GM23338 (cell line): ENCODE measurements at regions not wholly inside any gene's neighbourhood (a gene's known extent, or its start where the extent isn't known, plus 50 kb on each side); places are given as distances from the start of the nearest gene placed in this dataset.

ENCODE experiments used
- ATAC-seq: fragments of 200-7000 bp; cut with Tn5 transposase; 3 replicates; pipeline ENCODE4 v1.9.1; 2020
- DNase-seq: peaks from one replicate; pipeline ENCODE4 v3.0.0-alpha.2; 2015; ENCODE audit warnings: low spot score
- H2AFZ ChIP-seq: fragments of 200-600 bp; sonication (generic); 2 replicates; pipeline ENCODE4 v1.8.0; 2016; ENCODE audit warnings: antibody characterized with exemption, mild to moderate bottlenecking, moderate library complexity
- H3F3A ChIP-seq: fragments of 200-600 bp; sonication (generic); replicated peaks from 2 replicates; pipeline ENCODE4 v1.8.0; 2017; ENCODE audit warnings: antibody characterized with exemption, mixed run types, low read depth
- H3K27ac ChIP-seq: fragments of 200-600 bp; sonication (generic); 2 replicates; pipeline ENCODE4 v1.6.1; 2016; ENCODE audit warnings: low read depth
- H3K27me3 ChIP-seq: fragments of 200-600 bp; sonication (generic); 2 replicates; pipeline ENCODE4 v1.8.0; 2016; ENCODE audit warnings: mild to moderate bottlenecking, mixed run types, moderate library complexity; ENCODE audit not compliant: insufficient read depth
- H3K36me3 ChIP-seq: fragments of 200-600 bp; sonication (generic); 2 replicates; pipeline ENCODE4 v1.8.0; 2016; ENCODE audit warnings: mild to moderate bottlenecking; ENCODE audit not compliant: insufficient read depth
- H3K4me1 ChIP-seq: fragments of 200-600 bp; sonication (generic); 2 replicates; pipeline ENCODE4 v1.8.0; 2016; ENCODE audit warnings: mild to moderate bottlenecking, moderate library complexity; ENCODE audit not compliant: insufficient read depth
- H3K4me2 ChIP-seq: fragments of 200-600 bp; sonication (generic); 2 replicates; pipeline ENCODE4 v1.7.1; 2017; ENCODE audit warnings: mixed run types
- H3K4me3 ChIP-seq: fragments of 200-600 bp; sonication (generic); 2 replicates; pipeline ENCODE4 v1.6.1; 2016; ENCODE audit warnings: mixed run types
- H3K79me2 ChIP-seq: fragments of 200-600 bp; sonication (generic); replicated peaks from 2 replicates; pipeline ENCODE4 v1.8.0; 2017; ENCODE audit warnings: mild to moderate bottlenecking; ENCODE audit not compliant: insufficient read depth
- H3K9me2 ChIP-seq: fragments of 200-600 bp; sonication (generic); 2 replicates; pipeline ENCODE4 v1.8.0; 2017; ENCODE audit not compliant: insufficient read depth
- H4K20me1 ChIP-seq: fragments of 200-600 bp; sonication (generic); replicated peaks from 2 replicates; pipeline ENCODE4 v1.8.0; 2017; ENCODE audit warnings: mild to moderate bottlenecking; ENCODE audit not compliant: insufficient read depth
- H3K27ac Mint-ChIP-seq: 2 replicates; pipeline ENCODE4 v1.8.0; 2020; ENCODE audit warnings: inconsistent platforms, mild to moderate bottlenecking, moderate library complexity, mixed read lengths
- H3K27me3 Mint-ChIP-seq: 3 replicates; pipeline ENCODE4 v1.8.0; 2022; ENCODE audit warnings: low read depth, mild to moderate bottlenecking, moderate library complexity, mixed read lengths, inconsistent platforms; ENCODE audit not compliant: insufficient read depth, poor library complexity
- H3K36me3 Mint-ChIP-seq: 3 replicates; pipeline ENCODE4 v1.8.0; 2021; ENCODE audit warnings: low read depth, mild to moderate bottlenecking, inconsistent platforms, moderate library complexity, mixed read lengths
- H3K4me1 Mint-ChIP-seq: 3 replicates; pipeline ENCODE4 v1.8.0; 2020; ENCODE audit warnings: mild to moderate bottlenecking, inconsistent platforms, mixed read lengths
- H3K4me3 Mint-ChIP-seq: 3 replicates; pipeline ENCODE4 v1.8.0; 2021; ENCODE audit warnings: moderate library complexity, mild to moderate bottlenecking, inconsistent platforms, mixed read lengths
- H3K9me3 Mint-ChIP-seq: 3 replicates; pipeline ENCODE4 v1.8.0; 2020; ENCODE audit warnings: moderate library complexity, mild to moderate bottlenecking, inconsistent platforms, mixed read lengths
- EZH2 ChIP-seq: fragments of 200-600 bp; sonication (generic); IDR thresholded peaks from one replicate; pipeline ENCODE4 v1.8.0; 2017; ENCODE audit warnings: antibody characterized with exemption, mild to moderate bottlenecking, low read depth; ENCODE audit not compliant: unreplicated experiment
- EZH2phosphoT487 ChIP-seq: fragments of 200-600 bp; sonication (generic); IDR thresholded peaks from one replicate; pipeline ENCODE4 v1.8.1; 2018; ENCODE audit warnings: antibody characterized with exemption; ENCODE audit not compliant: unreplicated experiment
- JUNB ChIP-seq: IDR thresholded peaks from one replicate; pipeline ENCODE4 v1.6.1; 2016; ENCODE audit warnings: antibody characterized with exemption; ENCODE audit not compliant: unreplicated experiment
- NANOG ChIP-seq: IDR thresholded peaks from 2 replicates; pipeline ENCODE4 v1.6.1; 2016; ENCODE audit warnings: antibody characterized with exemption, borderline replicate concordance
- REST ChIP-seq: IDR thresholded peaks from one replicate; pipeline ENCODE4 v1.6.1; 2018; ENCODE audit warnings: antibody characterized with exemption; ENCODE audit not compliant: unreplicated experiment
- STAT1 ChIP-seq: IDR thresholded peaks from one replicate; pipeline ENCODE4 v1.6.1; 2016; ENCODE audit warnings: antibody characterized with exemption; ENCODE audit not compliant: unreplicated experiment
- ZNF114 ChIP-seq: fragments of 250-450 bp; sonication (Bioruptor Pico); IDR thresholded peaks from 2 replicates; pipeline ENCODE4 v1.5.0; 2020; ENCODE audit warnings: mild to moderate bottlenecking, moderate library complexity
- ZNF331 ChIP-seq: fragments of 250-450 bp; sonication (Bioruptor Pico); IDR thresholded peaks from 2 replicates; pipeline ENCODE4 v1.5.0; 2020; ENCODE audit warnings: low read depth, mild to moderate bottlenecking, moderate library complexity

GRCh38 chr4:140808256-140808655, 52.1 kb upstream of the TBC1D9 start (continued):
- no peak for TF ChIP-seq REST

- Mint-ChIP-seq H3K4me3 (no peak overlapping the region), H3K4me1 (peaks cover 11% of the 10 kb centered on the region), H3K36me3 (no peaks in the 10 kb centered on the region), H3K9me3 (no peaks in the 10 kb centered on the region; the same call in 2 of the 3 replicates), H3K27ac (no peak overlapping the region), H3K27me3 (peaks cover 2% of the 10 kb centered on the region)
- Histone ChIP-seq H3K27me3 (no peaks in the 10 kb centered on the region), H3K36me3 (no peaks in the 10 kb centered on the region), H3K4me1 (no peaks in the 10 kb centered on the region), H3K4me3 (no peak overlapping the region), H3K27ac (no peak overlapping the region), H3K79me2 (no peaks in the 10 kb centered on the region), H3F3A (no peaks in the 10 kb centered on the region), H4K20me1 (no peaks in the 10 kb centered on the region; the same call in 1 of the 2 replicates), H3K9me2 (peaks cover 3% of the 10 kb centered on the region; the same call in 1 of the 2 replicates), H3K4me2 (no peak overlapping the region), H2AFZ (no peak overlapping the region)
- no peak for TF ChIP-seq ZNF331 (CRISPR knock-in tag)
- no peak for TF ChIP-seq EZH2phosphoT487
- TF ChIP-seq EZH2: no peak
- no peak for TF ChIP-seq ZNF114
- no peak for TF ChIP-seq REST
- no peak for TF ChIP-seq JUNB
- no peak for TF ChIP-seq STAT1
- TF ChIP-seq NANOG: no peak
- ATAC-seq (no peak), DNase-seq (no peak)
Measured at GRCh38 chr4:140807491-140808252, 51.5 kb upstream of the TBC1D9 start.
